ENCODE measurements at regions not wholly inside any gene's neighbourhood (a gene's known extent, or its start where the extent isn't known, plus 50 kb on each side); places are given as distances from the start of the nearest gene placed in this dataset.

DNA sequence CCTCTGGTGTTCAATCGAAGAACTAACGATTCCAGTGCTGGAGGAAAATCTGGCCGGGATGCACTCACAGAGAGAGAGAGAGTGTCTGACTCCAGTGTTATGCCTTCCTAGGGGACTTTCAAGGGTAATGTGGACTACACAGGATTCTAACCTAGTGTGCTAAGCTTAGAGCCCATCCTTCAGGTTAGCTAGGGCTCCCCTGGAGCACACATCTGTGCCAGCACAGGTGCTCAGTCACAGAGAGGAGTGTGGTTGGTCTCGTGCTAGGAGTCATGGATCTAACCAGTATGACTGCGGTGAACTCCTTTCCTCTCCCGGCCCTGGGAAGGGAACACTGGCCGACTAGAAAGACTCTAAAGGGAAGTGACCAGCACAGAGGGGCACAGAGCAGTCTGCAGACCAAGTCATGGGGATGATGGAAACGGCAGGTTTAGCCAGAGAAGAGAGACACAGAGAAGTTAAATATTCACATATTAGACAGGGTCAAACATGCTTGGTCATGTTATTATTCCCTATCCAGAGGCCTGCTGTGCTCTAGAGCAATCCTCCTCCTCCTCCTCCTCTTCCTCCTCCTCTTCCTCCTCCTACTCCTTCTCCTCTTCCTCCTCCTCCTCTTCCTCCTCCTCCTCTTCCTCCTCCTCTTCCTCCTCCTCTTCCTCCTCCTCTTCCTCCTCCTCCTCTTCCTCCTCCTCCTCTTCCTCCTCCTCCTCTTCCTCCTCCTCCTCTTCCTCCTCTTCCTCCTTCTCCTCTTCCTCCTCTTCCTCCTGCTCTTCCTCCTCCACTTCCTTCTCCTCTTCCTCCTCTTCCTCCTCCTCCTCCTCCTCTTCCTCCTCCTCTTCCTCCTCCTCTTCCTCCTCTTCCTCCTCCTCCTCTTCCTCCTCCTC lies 280.3 kb downstream of the XXYLT1 start:
- H3K4me3 ChIP-seq (ENCODE audit: low read depth, low read length), result no peak overlapping the region
- DNase-seq (ENCODE audit: low read depth, low spot score), result no peak
- CTCF ChIA-PET, result no interaction called here
- POLR2A ChIA-PET, result no interaction called here
- TF ChIP-seq, protein P1, sequence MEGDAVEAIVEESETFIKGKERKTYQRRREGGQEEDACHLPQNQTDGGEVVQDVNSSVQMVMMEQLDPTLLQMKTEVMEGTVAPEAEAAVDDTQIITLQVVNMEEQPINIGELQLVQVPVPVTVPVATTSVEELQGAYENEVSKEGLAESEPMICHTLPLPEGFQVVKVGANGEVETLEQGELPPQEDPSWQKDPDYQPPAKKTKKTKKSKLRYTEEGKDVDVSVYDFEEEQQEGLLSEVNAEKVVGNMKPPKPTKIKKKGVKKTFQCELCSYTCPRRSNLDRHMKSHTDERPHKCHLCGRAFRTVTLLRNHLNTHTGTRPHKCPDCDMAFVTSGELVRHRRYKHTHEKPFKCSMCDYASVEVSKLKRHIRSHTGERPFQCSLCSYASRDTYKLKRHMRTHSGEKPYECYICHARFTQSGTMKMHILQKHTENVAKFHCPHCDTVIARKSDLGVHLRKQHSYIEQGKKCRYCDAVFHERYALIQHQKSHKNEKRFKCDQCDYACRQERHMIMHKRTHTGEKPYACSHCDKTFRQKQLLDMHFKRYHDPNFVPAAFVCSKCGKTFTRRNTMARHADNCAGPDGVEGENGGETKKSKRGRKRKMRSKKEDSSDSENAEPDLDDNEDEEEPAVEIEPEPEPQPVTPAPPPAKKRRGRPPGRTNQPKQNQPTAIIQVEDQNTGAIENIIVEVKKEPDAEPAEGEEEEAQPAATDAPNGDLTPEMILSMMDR (IDR thresholded peaks at IDR 0.05; ENCODE audit: low read depth, low read length), result no peak
- H3K27ac ChIP-seq (ENCODE audit: low read depth, low read length), result no peak overlapping the region
- H3K27me3 ChIP-seq (ENCODE audit: control insufficient read depth, insufficient read depth, low read length), result peaks cover 2% of the 10 kb centered on the region
- H3K9me3 ChIP-seq (ENCODE audit: control insufficient read depth, insufficient read depth, low read length), result no peaks in the 10 kb centered on the region

DNA sequence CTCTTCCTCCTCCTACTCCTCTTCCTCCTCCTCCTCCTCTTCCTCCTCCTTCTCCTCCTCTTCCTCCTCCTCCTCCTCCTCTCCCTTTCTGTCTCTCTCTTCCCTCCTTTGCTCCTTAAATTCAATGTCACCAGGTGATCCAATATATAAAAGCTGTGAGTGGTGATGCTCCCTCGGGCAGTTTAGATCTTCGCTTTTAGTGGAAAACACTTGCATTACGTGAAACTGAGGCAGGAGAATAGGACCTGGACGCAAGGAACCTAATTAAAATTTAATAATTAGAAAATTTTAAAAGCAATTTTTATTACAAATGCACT lies 279.7 kb downstream of the XXYLT1 start:
- DNase-seq (ENCODE audit: low read depth, low spot score), result no peak
- ChIA-PET POLR2A (no interaction called here), CTCF (no interaction called here)
- Histone ChIP-seq H3K27ac (ENCODE audit: low read depth, low read length) (no peak overlapping the region), H3K9me3 (ENCODE audit: control insufficient read depth, insufficient read depth, low read length) (no peaks in the 10 kb centered on the region), H3K4me3 (ENCODE audit: low read depth, low read length) (no peak overlapping the region), H3K27me3 (ENCODE audit: control insufficient read depth, insufficient read depth, low read length) (peaks cover 2% of the 10 kb centered on the region)
- TF ChIP-seq, protein P1 (IDR thresholded peaks at IDR 0.05; ENCODE audit: low read depth, low read length), result no peak

DNA sequence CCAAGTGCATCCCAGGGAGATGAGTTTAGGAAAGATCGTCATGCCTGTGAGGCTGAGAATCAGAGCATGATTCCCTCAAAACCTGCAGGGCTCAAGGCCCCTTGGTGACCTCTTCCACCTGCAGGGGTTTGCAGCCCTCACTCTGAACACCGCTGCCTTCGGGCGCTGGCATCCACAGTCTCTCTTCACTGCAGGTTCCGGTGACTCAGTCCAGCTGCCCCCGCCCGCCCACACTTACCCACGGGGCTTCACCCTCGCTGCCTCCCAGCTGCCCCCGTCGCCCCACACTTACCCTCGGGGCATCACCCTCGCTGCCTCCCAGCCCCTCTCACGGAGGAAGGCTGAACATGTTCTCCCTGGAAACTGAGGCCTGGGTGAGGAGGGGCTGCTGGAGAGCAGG lies 277.1 kb downstream of the XXYLT1 start:
- Histone ChIP-seq H3K9me3 (ENCODE audit: control insufficient read depth, insufficient read depth, low read length) (no peaks in the 10 kb centered on the region), H3K4me3 (ENCODE audit: low read depth, low read length) (no peak overlapping the region), H3K27ac (ENCODE audit: low read depth, low read length) (no peak overlapping the region), H3K27me3 (ENCODE audit: control insufficient read depth, insufficient read depth, low read length) (peaks cover 8% of the 10 kb centered on the region)
- ChIA-PET CTCF (no interaction called here), POLR2A (no interaction called here)
- no peak for DNase-seq (ENCODE audit: low read depth, low spot score)
- TF ChIP-seq, protein P1 (IDR thresholded peaks at IDR 0.05; ENCODE audit: low read depth, low read length), result no peak

DNA sequence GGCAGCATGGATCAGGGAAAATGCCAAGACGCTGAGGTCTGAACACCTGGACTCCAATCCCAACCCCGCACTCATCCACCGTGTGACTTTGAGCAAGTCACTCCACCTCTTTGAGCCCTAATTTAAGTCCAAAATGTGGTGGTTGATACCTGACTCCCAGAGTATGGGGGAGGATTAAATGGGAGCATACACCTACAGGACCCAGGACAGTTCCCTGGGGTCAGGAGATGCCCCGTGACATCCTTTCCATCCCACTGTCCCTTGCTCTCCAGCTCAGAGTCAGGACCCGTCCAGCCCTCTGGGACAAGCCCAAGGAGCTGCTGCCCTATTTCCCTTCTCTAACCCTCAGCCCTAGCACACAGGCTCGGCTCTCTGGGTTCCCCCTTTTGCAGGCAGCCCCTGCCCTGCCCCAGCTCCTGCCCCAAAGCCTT lies 276.4 kb downstream of the XXYLT1 start:
- peaks cover 12% of the 10 kb centered on the region for H3K27me3 ChIP-seq (ENCODE audit: control insufficient read depth, insufficient read depth, low read length)
- no peak overlapping the region for H3K4me3 ChIP-seq (ENCODE audit: low read depth, low read length)
- TF ChIP-seq, protein P1 (IDR thresholded peaks at IDR 0.05; ENCODE audit: low read depth, low read length), result no peak
- no peak for DNase-seq (ENCODE audit: low read depth, low spot score)
- no peak overlapping the region for H3K27ac ChIP-seq (ENCODE audit: low read depth, low read length)
- no peaks in the 10 kb centered on the region for H3K9me3 ChIP-seq (ENCODE audit: control insufficient read depth, insufficient read depth, low read length)
- CTCF ChIA-PET, result no interaction called here
- POLR2A ChIA-PET, result no interaction called here

DNA sequence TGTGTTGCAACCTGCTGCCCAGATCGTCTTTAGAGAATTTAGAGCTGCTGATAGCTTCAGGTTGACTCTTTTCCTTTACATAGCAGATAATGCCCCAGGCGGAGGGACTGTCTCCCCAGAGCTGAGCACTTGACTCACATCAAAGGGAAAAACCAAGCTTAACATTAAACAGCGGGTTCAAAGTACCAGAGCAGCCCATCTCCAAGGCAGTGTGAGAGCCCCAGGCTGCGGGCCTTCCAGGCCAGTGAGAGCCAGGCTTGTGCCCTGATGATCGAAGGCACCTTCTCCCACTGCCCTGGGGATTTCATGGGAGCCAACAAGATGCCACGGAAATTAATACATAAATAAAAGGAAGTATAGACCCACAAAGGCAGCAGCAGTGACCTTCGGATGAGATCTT lies 275.6 kb downstream of the XXYLT1 start:
- Histone ChIP-seq H3K9me3 (ENCODE audit: control insufficient read depth, insufficient read depth, low read length) (no peaks in the 10 kb centered on the region), H3K27ac (ENCODE audit: low read depth, low read length) (no peak overlapping the region), H3K4me3 (ENCODE audit: low read depth, low read length) (no peak overlapping the region), H3K27me3 (ENCODE audit: control insufficient read depth, insufficient read depth, low read length) (peaks cover 16% of the 10 kb centered on the region)
- CTCF ChIA-PET, result no interaction called here
- POLR2A ChIA-PET, result no interaction called here
- no peak for DNase-seq (ENCODE audit: low read depth, low spot score)
- TF ChIP-seq, protein P1 (IDR thresholded peaks at IDR 0.05; ENCODE audit: low read depth, low read length), result no peak

Data from AG04450 (cell line).